ENCODE measurements at regions not wholly inside any gene's neighbourhood (a gene's known extent, or its start where the extent isn't known, plus 50 kb on each side); places are given as distances from the start of the nearest gene placed in this dataset.

DNA sequence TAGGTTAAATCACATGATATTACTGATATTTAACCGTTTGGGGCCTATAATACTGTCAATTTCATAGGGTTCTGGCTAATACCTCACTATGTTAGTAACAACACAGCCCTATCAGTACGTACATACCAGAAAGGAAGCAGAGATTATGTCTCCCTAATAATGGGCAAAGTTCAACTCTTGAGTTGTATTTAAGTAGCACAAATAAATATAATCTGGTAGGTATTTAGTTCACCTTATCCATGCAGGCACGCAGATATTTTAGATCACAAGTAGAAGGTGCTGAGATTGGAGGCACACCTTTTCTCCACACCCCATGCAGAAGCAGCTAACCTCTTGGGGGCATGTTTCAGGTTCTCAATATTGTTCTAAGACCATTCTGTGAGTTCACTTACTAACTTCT lies 118.9 kb downstream of the IRS1 start:
- TF ChIP-seq, protein P1, sequence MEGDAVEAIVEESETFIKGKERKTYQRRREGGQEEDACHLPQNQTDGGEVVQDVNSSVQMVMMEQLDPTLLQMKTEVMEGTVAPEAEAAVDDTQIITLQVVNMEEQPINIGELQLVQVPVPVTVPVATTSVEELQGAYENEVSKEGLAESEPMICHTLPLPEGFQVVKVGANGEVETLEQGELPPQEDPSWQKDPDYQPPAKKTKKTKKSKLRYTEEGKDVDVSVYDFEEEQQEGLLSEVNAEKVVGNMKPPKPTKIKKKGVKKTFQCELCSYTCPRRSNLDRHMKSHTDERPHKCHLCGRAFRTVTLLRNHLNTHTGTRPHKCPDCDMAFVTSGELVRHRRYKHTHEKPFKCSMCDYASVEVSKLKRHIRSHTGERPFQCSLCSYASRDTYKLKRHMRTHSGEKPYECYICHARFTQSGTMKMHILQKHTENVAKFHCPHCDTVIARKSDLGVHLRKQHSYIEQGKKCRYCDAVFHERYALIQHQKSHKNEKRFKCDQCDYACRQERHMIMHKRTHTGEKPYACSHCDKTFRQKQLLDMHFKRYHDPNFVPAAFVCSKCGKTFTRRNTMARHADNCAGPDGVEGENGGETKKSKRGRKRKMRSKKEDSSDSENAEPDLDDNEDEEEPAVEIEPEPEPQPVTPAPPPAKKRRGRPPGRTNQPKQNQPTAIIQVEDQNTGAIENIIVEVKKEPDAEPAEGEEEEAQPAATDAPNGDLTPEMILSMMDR (IDR thresholded peaks at IDR 0.05; ENCODE audit: low read depth, low read length, missing input control) = no peak
- TF ChIP-seq JUND (IDR thresholded peaks at IDR 0.05) (no peak), YY1 (IDR thresholded peaks at IDR 0.05) (no peak), RAD21 (IDR thresholded peaks at IDR 0.05) (no peak), RXRA (IDR thresholded peaks at IDR 0.05) (no peak), SP1 (IDR thresholded peaks at IDR 0.05) (no peak), EGR1 (IDR thresholded peaks at IDR 0.05; ENCODE audit: low read depth in 2 of 2) (no peak), FOXA2 (IDR thresholded peaks at IDR 0.05) (no peak)
- TF ChIP-seq, protein P2, sequence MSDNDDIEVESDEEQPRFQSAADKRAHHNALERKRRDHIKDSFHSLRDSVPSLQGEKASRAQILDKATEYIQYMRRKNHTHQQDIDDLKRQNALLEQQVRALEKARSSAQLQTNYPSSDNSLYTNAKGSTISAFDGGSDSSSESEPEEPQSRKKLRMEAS (IDR thresholded peaks at IDR 0.05) = no peak
- TF ChIP-seq, protein P3, sequence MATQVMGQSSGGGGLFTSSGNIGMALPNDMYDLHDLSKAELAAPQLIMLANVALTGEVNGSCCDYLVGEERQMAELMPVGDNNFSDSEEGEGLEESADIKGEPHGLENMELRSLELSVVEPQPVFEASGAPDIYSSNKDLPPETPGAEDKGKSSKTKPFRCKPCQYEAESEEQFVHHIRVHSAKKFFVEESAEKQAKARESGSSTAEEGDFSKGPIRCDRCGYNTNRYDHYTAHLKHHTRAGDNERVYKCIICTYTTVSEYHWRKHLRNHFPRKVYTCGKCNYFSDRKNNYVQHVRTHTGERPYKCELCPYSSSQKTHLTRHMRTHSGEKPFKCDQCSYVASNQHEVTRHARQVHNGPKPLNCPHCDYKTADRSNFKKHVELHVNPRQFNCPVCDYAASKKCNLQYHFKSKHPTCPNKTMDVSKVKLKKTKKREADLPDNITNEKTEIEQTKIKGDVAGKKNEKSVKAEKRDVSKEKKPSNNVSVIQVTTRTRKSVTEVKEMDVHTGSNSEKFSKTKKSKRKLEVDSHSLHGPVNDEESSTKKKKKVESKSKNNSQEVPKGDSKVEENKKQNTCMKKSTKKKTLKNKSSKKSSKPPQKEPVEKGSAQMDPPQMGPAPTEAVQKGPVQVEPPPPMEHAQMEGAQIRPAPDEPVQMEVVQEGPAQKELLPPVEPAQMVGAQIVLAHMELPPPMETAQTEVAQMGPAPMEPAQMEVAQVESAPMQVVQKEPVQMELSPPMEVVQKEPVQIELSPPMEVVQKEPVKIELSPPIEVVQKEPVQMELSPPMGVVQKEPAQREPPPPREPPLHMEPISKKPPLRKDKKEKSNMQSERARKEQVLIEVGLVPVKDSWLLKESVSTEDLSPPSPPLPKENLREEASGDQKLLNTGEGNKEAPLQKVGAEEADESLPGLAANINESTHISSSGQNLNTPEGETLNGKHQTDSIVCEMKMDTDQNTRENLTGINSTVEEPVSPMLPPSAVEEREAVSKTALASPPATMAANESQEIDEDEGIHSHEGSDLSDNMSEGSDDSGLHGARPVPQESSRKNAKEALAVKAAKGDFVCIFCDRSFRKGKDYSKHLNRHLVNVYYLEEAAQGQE (IDR thresholded peaks at IDR 0.05) = no peak

All from liver (tissue), 3 donors.